Neural progenitor cell (in vitro differentiated cells): ENCODE measurements at regions not wholly inside any gene's neighbourhood (a gene's known extent, or its start where the extent isn't known, plus 50 kb on each side); places are given as distances from the start of the nearest gene placed in this dataset.

Source experiments
- CTCF ChIP-seq: fragments of 200-600 bp; sonication (generic); IDR thresholded peaks from 2 replicates; pipeline ENCODE4 v1.5.1; 2017; ENCODE audit warnings: antibody characterized with exemption, mild to moderate bottlenecking
- EZH2 ChIP-seq: fragments of 200-600 bp; sonication (generic); IDR thresholded peaks from 2 replicates; pipeline ENCODE4 v1.6.1; 2017; ENCODE audit warnings: antibody characterized with exemption, mild to moderate bottlenecking, moderate library complexity
- EZH2phosphoT487 ChIP-seq: fragments of 200-600 bp; sonication (generic); IDR thresholded peaks from 2 replicates; pipeline ENCODE4 v1.6.1; 2017; ENCODE audit warnings: antibody characterized with exemption

GRCh38 chr12:118884226-118884625 is 97.1 kb upstream of the SRRM4 start:
- TF ChIP-seq CTCF (no peak), EZH2phosphoT487 (no peak), EZH2 (no peak)
